HuH-7 (cell line): ENCODE measurements at regions not wholly inside any gene's neighbourhood (a gene's known extent, or its start where the extent isn't known, plus 50 kb on each side); places are given as distances from the start of the nearest gene placed in this dataset.
A peak's percentile ranks its signal among the peaks of the same experiment; 100 is the strongest.

Experiments
- DNase-seq: peaks from one replicate; pipeline ENCODE4 v3.0.0; 2011; ENCODE audit warnings: low spot score

- no peak for DNase-seq
Measured at GRCh38 chr1:106879538-106879937, 176.9 kb upstream of the PRMT6 start.

DNA sequence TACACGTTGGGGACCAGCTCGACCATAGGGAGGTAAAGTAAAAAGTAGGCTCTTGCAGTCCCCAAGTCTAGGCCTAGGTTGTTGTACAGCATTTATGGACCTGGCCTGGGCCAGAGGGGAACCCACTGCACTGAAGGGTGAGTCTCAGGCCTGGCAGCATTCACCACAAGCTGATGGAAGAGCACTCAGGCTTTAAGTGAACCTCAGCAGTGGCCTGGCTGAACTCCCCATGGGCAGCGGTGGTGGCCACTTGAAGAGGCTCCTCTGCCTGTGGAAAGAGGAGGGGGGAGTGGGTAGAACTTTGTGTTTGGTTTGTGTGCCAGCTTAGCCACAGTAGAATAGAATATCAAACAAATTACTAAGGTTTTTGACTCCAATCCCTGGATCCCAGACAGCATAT, 176.2 kb upstream of the PRMT6 start:
- no peak for DNase-seq

- DNase-seq: no peak
Measured at GRCh38 chr1:106883208-106883607, 173.3 kb upstream of the PRMT6 start.

DNA sequence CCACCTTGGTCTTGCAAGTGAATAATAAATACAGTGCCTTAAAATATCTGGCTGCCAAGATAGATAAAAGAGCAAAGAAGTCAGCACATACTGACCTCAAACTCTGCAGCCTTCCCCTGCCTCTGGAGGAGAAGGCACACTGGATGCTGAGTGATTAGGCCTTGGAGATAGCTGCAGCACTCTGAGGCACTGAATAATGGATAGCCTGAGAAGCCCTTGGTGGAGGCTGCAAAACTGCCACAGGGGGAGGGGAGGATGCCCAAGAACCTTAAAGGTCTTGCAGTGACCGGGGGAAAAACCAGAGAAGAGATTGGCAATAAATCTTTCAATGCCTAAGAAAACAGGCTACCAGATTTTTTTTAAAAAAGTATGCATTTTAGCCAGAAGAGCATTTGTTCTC, 167.4 kb upstream of the PRMT6 start:
- DNase-seq: no peak

- no peak for DNase-seq
Measured at GRCh38 chr1:106889583-106889982, 166.9 kb upstream of the PRMT6 start.

GRCh38 chr1:106897976-106898375, 158.5 kb upstream of the PRMT6 start:
- DNase-seq: no peak

DNA sequence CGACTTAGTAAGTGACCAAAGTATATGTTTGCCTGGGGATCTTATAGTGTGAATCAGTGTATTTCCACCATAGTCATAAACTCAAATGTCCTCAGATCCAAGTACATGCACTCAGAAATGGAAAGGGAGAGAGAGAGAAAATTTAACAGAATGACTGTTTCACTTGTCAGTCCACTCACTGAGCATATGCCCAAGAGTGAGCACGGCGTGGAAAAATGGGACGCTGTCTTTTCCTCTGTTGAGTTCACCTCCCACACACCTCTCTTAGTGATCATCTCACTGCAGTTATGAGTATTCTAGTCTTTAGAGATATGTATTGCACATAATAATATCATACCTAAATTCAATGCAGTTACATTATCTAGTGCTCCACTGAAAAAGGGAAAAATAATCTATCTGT, 156.8 kb upstream of the PRMT6 start:
- no peak for DNase-seq

DNA sequence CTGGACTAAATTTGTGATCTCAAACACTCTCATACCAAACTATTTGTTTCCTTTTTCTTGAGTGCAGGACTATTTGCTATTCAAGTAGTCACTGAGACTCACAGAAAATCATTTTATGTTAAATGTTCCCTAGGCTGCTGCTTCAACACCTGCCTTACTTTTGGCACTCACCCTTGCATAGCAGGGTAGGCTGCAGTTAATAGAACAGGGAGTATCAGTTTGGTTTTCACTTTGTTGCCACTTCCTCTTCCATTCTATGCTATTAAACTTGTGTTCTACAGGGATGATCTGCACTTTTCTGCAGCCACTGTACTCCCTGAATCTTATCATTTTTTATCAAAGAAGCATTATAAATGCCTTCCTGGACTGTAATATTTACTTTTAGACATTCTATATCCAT, 148.7 kb upstream of the PRMT6 start:
- no peak for DNase-seq

DNA sequence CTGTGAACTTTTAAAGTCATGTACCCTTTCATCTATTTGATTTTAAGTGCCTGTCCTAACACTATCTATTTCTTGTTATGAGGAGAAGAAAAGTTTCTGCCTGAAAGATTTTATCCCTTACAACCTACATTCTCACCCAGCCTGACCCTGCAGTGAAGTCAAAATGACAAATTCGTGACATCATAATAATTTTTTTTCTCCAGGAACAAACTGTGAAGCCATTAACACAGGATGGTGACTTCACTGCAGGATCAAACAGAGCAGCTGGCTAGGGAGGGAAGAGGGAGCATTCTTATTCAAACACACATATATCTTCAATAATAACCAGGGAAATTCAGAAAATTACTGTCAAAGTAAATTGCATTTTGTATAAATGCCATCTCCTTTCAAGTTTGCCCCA, 147.8 kb upstream of the PRMT6 start:
- no peak for DNase-seq

DNA sequence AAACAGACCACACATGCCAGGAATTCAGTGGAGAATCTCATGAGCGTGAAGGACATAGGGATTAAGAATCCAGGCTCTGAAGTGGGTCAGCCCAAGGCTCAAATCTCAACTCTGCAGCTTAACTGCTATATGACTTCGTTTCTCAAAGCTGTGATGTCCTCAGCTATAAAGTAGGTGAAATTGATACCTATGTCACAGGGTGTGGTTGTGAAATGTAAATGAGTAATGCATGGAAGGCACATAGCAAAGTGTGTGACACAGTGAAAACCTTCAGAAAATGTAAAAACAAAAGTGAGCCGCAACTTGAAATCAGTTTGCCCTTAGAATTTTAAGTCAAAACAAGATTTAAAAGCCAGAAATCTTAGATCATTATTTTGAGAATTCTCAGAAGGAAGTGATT, 145.7 kb upstream of the PRMT6 start:
- DNase-seq: no peak

DNA sequence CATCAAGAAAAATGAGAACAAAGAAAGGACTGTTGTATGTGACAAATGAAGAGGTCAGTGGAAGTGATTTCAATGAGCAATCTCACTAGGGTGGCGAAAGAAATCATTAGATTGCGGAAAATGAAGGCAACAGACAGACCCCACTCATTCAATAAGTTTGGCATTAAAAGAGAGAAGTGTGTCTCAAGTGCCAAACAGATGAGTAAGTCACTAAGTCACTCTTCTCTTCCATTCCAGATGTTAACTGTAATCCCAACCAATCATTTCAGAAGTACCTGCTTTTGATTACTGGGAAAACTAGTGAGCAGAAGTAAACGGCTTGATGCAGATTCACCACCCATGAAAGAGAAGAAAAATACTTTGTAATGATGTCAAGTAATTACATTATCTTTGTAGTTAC, 144.3 kb upstream of the PRMT6 start:
- DNase-seq: no peak

DNA sequence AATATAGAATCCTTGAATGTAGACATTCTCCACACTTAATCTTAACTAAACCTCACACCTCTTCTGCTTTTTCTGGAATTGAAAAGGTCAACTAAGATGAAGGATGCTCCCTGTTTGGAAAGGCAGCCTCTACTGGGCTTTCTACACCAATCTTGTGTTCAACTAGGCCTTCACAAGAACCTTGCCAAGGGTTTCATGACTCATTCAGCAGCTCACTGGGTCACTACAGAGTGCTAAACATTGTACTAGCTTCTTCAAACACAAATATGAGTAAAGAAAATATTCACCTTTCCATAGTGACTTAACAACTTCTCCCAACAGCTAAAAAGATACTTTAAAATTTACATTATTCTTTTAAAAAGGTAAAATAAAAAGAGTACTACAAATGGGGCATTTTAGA, 135.3 kb upstream of the PRMT6 start:
- no peak for DNase-seq

DNA sequence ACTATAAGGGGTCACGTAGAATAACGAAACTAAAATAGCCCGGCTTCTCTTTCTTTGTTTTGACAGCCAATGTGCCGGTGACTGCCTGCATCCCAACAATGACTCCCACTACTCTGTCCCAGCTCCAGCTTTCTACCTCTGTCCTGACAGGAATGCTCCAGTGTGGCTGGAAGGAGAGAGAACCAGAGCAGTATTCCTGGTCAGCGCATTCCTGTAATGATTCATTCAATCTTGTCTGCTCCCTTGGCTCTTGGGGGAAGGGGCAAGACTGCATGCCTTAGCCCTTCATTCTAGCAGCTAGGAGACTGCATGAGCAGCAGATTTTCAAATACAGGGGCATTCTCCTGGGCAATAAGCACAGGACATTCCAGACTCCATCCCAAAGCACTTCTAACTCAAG, 132.1 kb upstream of the PRMT6 start:
- no peak for DNase-seq

GRCh38 chr1:106925750-106926149, 130.7 kb upstream of the PRMT6 start:
- DNase-seq: no peak

- no peak for DNase-seq
Measured at GRCh38 chr1:106926803-106927582, 129.5 kb upstream of the PRMT6 start.

DNA sequence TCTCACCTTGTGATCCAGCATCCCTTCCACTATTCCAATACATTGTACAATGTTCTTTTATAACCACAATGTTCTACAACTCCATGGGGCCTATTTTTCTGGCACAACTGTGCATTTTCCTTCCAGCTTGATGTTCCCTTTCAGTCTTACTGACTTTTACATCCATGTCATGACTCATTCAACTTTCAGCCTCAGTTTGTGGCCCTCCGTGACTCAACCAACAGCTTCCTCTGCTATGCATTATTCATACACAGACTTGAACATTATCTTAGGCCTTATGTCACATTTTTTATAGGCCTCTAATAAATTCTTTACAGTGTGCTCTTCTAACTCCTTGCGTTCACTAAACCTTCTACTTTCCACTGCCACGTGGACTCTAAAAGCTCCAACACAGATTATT, 119.4 kb upstream of the PRMT6 start:
- no peak for DNase-seq

DNA sequence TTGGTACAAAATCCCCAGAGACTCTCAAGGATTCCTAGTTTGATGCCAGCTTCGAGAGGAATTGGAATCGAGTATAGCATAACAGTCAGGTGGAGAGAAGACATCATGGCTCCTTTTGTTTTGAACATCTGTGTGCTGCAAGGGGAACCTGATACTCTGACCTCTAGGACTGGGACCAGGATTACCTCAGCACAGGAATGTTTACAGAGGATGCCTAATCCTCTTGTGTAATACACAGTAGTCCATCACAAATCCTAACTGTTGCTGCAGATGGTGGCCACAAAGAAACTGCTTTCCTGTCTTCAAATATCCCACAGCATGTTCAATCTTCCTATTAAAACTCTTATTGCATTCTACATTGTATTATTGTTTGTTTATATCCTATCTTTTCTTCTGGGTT, 111.8 kb upstream of the PRMT6 start:
- DNase-seq: peak; percentile 1

DNA sequence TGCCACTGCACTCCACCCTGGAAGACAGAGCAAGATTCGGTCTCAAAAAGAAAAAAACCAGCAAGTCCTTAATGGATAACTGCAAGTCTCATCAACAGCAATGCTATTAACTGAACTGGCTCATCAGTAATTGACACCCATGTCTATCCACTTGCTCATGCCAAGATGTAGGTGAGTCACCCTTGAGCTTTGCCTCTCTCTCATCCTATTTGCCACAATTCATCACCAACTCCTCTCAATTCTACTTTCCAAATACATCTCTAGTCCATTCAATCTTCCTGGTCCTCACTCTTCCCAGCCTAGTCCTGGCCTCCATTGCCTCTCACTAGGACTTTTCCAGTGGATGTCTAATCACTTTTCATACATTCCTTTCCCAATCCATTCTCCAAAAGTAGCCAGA, 103.7 kb upstream of the PRMT6 start:
- DNase-seq: no peak

- DNase-seq: no peak
Measured at GRCh38 chr1:106954661-106955229, 101.7 kb upstream of the PRMT6 start.

- no peak for DNase-seq
Measured at GRCh38 chr1:106956721-106957120, 99.8 kb upstream of the PRMT6 start.

DNA sequence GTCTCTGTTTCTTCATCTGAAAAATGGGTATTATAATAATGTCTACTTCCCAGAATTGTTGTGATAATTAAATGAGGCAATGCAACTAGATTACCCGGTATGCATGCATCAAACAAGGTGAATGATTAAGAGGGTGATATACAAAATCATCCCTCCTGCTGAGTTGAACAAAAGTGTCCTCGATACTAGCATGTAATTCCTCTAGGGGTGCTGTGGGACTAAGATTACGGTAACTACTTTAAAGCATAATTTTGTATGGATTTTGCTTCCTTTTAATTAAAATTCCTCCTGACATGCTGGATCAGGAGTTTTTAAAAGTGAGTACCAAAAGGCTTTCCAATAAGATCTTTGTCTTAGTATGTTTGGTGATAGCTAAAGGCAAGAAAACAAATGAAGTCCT, 98.7 kb upstream of the PRMT6 start:
- DNase-seq: no peak

- DNase-seq: no peak
Measured at GRCh38 chr1:106960412-106960811, 96.1 kb upstream of the PRMT6 start.

DNA sequence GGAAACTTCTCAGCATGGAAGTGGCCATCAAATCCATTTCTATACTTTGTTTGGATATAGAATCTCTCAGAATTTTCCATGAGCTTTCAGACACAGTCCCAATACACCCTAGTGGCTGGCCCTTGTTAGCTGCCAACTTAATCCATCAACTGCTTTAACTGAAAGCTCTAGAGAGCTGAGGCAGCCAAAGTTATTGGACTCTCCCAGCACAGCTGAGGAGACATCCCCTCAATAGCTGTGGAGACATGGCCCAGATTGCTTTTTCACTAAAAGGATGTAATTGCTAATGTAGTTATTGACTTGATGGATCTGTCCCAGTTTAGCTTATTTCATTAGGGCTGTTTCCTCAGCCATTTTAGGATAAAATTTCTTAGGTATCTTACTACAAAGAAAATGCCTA, 94.8 kb upstream of the PRMT6 start:
- DNase-seq: no peak

- no peak for DNase-seq
Measured at GRCh38 chr1:106962591-106962990, 93.9 kb upstream of the PRMT6 start.
